K562 (cell line): ENCODE measurements at regions not wholly inside any gene's neighbourhood (a gene's known extent, or its start where the extent isn't known, plus 50 kb on each side); places are given as distances from the start of the nearest gene placed in this dataset.

ENCODE experiments used
- DMBX1 ChIP-seq: fragments of 250-450 bp; sonication (Bioruptor Pico); IDR thresholded peaks from 2 replicates; pipeline ENCODE4 v1.8.0; 2022; ENCODE audit warnings: inconsistent platforms, mild to moderate bottlenecking, moderate library complexity, borderline replicate concordance
- MCM2 ChIP-seq: fragments of 450-650 bp; IDR thresholded peaks from 2 replicates; pipeline ENCODE4 v1.6.1; 2017; ENCODE audit warnings: low read depth, mild to moderate bottlenecking
- MTA2 ChIP-seq: fragments of 450-650 bp; IDR thresholded peaks from 2 replicates; pipeline ENCODE4 v1.6.1; 2016; ENCODE audit warnings: low read depth
- NCOA6 ChIP-seq: fragments of 450-650 bp; IDR thresholded peaks from 2 replicates; pipeline ENCODE4 v1.6.1; 2017; ENCODE audit warnings: mild to moderate bottlenecking
- NR4A1 ChIP-seq, 2 experiments: fragments of 250-450 bp in 1 of 2; fragments of 450-650 bp in 1 of 2; sonication (Bioruptor Pico) in 1 of 2; IDR thresholded peaks; 2 replicates each; pipeline versions ENCODE4 v1.4.0 to v1.6.1; 2016 to 2020; ENCODE audit warnings: mild to moderate bottlenecking in 2 of 2, missing compliant biosample characterization in 1 of 2, missing genetic modification characterization in 1 of 2, moderate library complexity in 1 of 2
- TEAD4 ChIP-seq, 2 experiments: sonication (generic) in 1 of 2; formaldehyde crosslinking in 1 of 2; IDR thresholded peaks; 2 replicates each; pipeline versions ENCODE4 v1.6.1 to v1.8.0; 2012 to 2022; ENCODE audit warnings: borderline replicate concordance in 1 of 2, inconsistent platforms in 1 of 2, low read length in 1 of 2, mild to moderate bottlenecking in 1 of 2, missing genetic modification reagents in 1 of 2
- YY1 ChIP-seq, 3 experiments: IDR thresholded peaks; 2 replicates each; pipeline ENCODE4 v1.6.1; 2011; ENCODE audit warnings: low read length in 2 of 3, mild to moderate bottlenecking in 2 of 3, moderate library complexity in 2 of 3, borderline replicate concordance in 1 of 3, control low read depth in 1 of 3, low read depth in 1 of 3; ENCODE audit not compliant: insufficient read depth in 3 of 3, insufficient replicate concordance in 2 of 3, control insufficient read depth in 1 of 3, insufficient read length in 1 of 3; ENCODE audit errors: extremely low read depth in 1 of 3
- ZBED1 ChIP-seq: IDR thresholded peaks from 2 replicates; pipeline ENCODE4 v1.6.1; 2014
- ZBTB17 ChIP-seq: fragments of 450-650 bp; formaldehyde crosslinking; IDR thresholded peaks from 2 replicates; pipeline ENCODE4 v1.4.0; 2020; ENCODE audit warnings: mild to moderate bottlenecking
- ZFP1 ChIP-seq: fragments of 450-650 bp; formaldehyde crosslinking; IDR thresholded peaks from 2 replicates; pipeline ENCODE4 v1.4.0; 2020; ENCODE audit warnings: mild to moderate bottlenecking, mixed read lengths
- ZNF217 ChIP-seq: sonication (generic); formaldehyde crosslinking; IDR thresholded peaks from 2 replicates; pipeline ENCODE4 v1.8.0; 2022; ENCODE audit warnings: mild to moderate bottlenecking, missing genetic modification reagents
- TF ChIP-seq, protein P1 (sequence below): fragments of 250-450 bp; sonication (Bioruptor Pico); IDR thresholded peaks from 2 replicates; pipeline ENCODE4 v1.5.0; 2020; ENCODE audit warnings: mild to moderate bottlenecking, borderline replicate concordance
- TF ChIP-seq, protein P2 (sequence below): IDR thresholded peaks from 2 replicates; pipeline ENCODE4 v1.6.1; 2011; ENCODE audit not compliant: insufficient read length; ENCODE audit errors: extremely low read depth
- TF ChIP-seq, protein P3 (sequence below): sonication (generic); formaldehyde crosslinking; IDR thresholded peaks from 2 replicates; pipeline ENCODE4 v1.8.0; 2022; ENCODE audit warnings: missing genetic modification reagents, mild to moderate bottlenecking, borderline replicate concordance

DNA sequence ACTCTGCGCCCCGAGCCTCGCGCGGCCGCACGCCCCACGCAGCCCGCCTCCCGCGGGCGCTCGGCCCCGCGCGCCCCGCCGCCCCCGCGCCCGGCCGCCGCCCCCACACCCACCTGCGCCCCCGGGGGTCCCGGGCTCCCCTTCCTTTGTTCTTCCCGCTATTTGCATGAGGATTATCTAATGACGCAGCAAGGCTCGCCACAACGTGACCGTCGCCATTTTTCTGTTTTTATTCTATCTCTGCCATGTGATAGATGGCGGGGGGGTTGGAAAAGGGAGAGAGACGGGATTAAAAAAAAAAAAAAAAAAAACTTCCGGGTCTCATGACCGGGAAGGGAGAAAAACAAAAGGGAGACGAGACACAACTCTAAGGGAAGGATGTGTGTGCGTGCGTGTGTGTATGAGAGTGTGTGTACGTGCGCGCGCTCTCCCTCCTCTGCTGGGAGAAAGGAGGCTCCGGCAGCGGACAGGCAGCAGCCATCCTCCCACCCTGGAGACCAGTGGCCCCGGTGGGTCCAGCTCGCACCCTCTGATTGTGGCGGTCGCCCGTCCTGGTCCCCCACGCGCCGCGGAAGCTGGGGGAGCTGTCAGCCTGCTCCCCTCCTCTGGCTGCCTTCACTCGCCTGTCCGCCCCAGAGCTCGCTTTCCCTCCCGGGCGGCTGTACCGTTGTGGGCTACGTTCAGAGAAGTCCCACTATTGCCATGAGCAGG, 80.4 kb upstream of the AK4 start (continued):
- TF ChIP-seq, protein P1, sequence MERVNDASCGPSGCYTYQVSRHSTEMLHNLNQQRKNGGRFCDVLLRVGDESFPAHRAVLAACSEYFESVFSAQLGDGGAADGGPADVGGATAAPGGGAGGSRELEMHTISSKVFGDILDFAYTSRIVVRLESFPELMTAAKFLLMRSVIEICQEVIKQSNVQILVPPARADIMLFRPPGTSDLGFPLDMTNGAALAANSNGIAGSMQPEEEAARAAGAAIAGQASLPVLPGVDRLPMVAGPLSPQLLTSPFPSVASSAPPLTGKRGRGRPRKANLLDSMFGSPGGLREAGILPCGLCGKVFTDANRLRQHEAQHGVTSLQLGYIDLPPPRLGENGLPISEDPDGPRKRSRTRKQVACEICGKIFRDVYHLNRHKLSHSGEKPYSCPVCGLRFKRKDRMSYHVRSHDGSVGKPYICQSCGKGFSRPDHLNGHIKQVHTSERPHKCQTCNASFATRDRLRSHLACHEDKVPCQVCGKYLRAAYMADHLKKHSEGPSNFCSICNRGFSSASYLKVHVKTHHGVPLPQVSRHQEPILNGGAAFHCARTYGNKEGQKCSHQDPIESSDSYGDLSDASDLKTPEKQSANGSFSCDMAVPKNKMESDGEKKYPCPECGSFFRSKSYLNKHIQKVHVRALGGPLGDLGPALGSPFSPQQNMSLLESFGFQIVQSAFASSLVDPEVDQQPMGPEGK (CRISPR knock-in tag), result no peak
- no peak for TF ChIP-seq ZNF217 (CRISPR knock-in tag)
- TF ChIP-seq ZBED1, result no peak
- TF ChIP-seq YY1 (IDR thresholded peaks at IDR 0.05; ENCODE audit: borderline replicate concordance in 1 of 3, control insufficient read depth in 1 of 3, extremely low read depth in 1 of 3, insufficient read depth in 3 of 3, insufficient read length in 1 of 3, insufficient replicate concordance in 2 of 3, low read depth in 1 of 3, low read length in 2 of 3), result peak; percentile 14 to 82 (median 51)
- TF ChIP-seq, protein P2, sequence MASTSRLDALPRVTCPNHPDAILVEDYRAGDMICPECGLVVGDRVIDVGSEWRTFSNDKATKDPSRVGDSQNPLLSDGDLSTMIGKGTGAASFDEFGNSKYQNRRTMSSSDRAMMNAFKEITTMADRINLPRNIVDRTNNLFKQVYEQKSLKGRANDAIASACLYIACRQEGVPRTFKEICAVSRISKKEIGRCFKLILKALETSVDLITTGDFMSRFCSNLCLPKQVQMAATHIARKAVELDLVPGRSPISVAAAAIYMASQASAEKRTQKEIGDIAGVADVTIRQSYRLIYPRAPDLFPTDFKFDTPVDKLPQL, result no peak
- TF ChIP-seq TEAD4 (IDR thresholded peaks at IDR 0.05; ENCODE audit: low read length), result no peak
- TF ChIP-seq TEAD4 (CRISPR knock-in tag; IDR thresholded peaks at IDR 0.05; ENCODE audit: borderline replicate concordance), result no peak
- no peak for TF ChIP-seq ZFP1 (CRISPR knock-in tag)
- no peak for TF ChIP-seq DMBX1 (CRISPR knock-in tag)
- peak; percentile 74; the same call in 1 of the 2 replicates for TF ChIP-seq ZBTB17 (CRISPR knock-in tag)
- 0 out of 2 replicates have a peak, but pooled peaks have one; percentile 24 for TF ChIP-seq MTA2
- TF ChIP-seq NR4A1 (CRISPR knock-in tag; IDR thresholded peaks at IDR 0.05), result no peak
- no peak for TF ChIP-seq NR4A1 (tag; IDR thresholded peaks at IDR 0.05)
- TF ChIP-seq NCOA6, result no peak
- TF ChIP-seq, protein P3, sequence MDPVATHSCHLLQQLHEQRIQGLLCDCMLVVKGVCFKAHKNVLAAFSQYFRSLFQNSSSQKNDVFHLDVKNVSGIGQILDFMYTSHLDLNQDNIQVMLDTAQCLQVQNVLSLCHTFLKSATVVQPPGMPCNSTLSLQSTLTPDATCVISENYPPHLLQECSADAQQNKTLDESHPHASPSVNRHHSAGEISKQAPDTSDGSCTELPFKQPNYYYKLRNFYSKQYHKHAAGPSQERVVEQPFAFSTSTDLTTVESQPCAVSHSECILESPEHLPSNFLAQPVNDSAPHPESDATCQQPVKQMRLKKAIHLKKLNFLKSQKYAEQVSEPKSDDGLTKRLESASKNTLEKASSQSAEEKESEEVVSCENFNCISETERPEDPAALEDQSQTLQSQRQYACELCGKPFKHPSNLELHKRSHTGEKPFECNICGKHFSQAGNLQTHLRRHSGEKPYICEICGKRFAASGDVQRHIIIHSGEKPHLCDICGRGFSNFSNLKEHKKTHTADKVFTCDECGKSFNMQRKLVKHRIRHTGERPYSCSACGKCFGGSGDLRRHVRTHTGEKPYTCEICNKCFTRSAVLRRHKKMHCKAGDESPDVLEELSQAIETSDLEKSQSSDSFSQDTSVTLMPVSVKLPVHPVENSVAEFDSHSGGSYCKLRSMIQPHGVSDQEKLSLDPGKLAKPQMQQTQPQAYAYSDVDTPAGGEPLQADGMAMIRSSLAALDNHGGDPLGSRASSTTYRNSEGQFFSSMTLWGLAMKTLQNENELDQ (CRISPR knock-in tag), result no peak
- TF ChIP-seq MCM2, result no peak
